ENCODE measurements at regions not wholly inside any gene's neighbourhood (a gene's known extent, or its start where the extent isn't known, plus 50 kb on each side); places are given as distances from the start of the nearest gene placed in this dataset.

- DNase-seq (ENCODE audit: low read depth) = no peak
These were observed 1558.9 kb downstream of the FAM181B start for GRCh38 chr11:81174646-81175330.

GRCh38 chr11:81165164-81165563, 1568.5 kb downstream of the FAM181B start:
- DNase-seq (ENCODE audit: low read depth) = no peak

- DNase-seq (ENCODE audit: low read depth) = no peak
These were observed 1573.8 kb downstream of the FAM181B start for GRCh38 chr11:81159900-81160299.

GRCh38 chr11:81135570-81135969, 1598.1 kb downstream of the FAM181B start:
- DNase-seq (ENCODE audit: low read depth) = no peak

- no peak for DNase-seq (ENCODE audit: low read depth)
These were observed 1604.0 kb downstream of the FAM181B start for GRCh38 chr11:81129618-81130017.

- no peak for DNase-seq (ENCODE audit: low read depth)
These were observed 1620.9 kb downstream of the FAM181B start for GRCh38 chr11:81112718-81113117.

- DNase-seq (ENCODE audit: low read depth) = no peak
These were observed 1629.6 kb downstream of the FAM181B start for GRCh38 chr11:81104051-81104450.

- DNase-seq (ENCODE audit: low read depth) = no peak
These were observed 1635.2 kb downstream of the FAM181B start for GRCh38 chr11:81098471-81098870.

- no peak for DNase-seq (ENCODE audit: low read depth)
These were observed 1641.1 kb downstream of the FAM181B start for GRCh38 chr11:81092522-81092921.

GRCh38 chr11:81089242-81089641, 1644.4 kb downstream of the FAM181B start:
- no peak for DNase-seq (ENCODE audit: low read depth)

GRCh38 chr11:81080476-81080875, 1639.6 kb upstream of the TENM4 start:
- DNase-seq (ENCODE audit: low read depth) = no peak

- DNase-seq (ENCODE audit: low read depth) = no peak
These were observed 1631.4 kb upstream of the TENM4 start for GRCh38 chr11:81072273-81072672.

- no peak for DNase-seq (ENCODE audit: low read depth)
These were observed 1630.8 kb upstream of the TENM4 start for GRCh38 chr11:81071606-81072005.

- DNase-seq (ENCODE audit: low read depth) = peak; percentile 54
These were observed 1630.1 kb upstream of the TENM4 start for GRCh38 chr11:81070948-81071347.

GRCh38 chr11:81059356-81059755, 1618.5 kb upstream of the TENM4 start:
- no peak for DNase-seq (ENCODE audit: low read depth)

GRCh38 chr11:81052344-81053158, 1611.7 kb upstream of the TENM4 start:
- DNase-seq (ENCODE audit: low read depth) = no peak

GRCh38 chr11:81039916-81040524, 1599.2 kb upstream of the TENM4 start:
- DNase-seq (ENCODE audit: low read depth) = no peak

GRCh38 chr11:81036168-81036870, 1595.5 kb upstream of the TENM4 start:
- no peak for DNase-seq (ENCODE audit: low read depth)

GRCh38 chr11:81033779-81034540, 1593.1 kb upstream of the TENM4 start:
- no peak for DNase-seq (ENCODE audit: low read depth)

- DNase-seq (ENCODE audit: low read depth) = no peak
These were observed 1592.1 kb upstream of the TENM4 start for GRCh38 chr11:81032906-81033305.

- DNase-seq (ENCODE audit: low read depth) = no peak
These were observed 1589.4 kb upstream of the TENM4 start for GRCh38 chr11:81030186-81030585.

GRCh38 chr11:81026032-81026431, 1585.2 kb upstream of the TENM4 start:
- DNase-seq (ENCODE audit: low read depth) = no peak

All from CMK (cell line).